Choroid plexus epithelial cell (primary cell): ENCODE measurements at regions not wholly inside any gene's neighbourhood (a gene's known extent, or its start where the extent isn't known, plus 50 kb on each side); places are given as distances from the start of the nearest gene placed in this dataset.

Experiments used
- DNase-seq: peaks from one replicate; pipeline ENCODE4 v3.0.0-alpha.2; 2010; ENCODE audit warnings: low read depth
- H3K4me3 ChIP-seq: 2 replicates; pipeline ENCODE4 v1.5.1; 2011; ENCODE audit warnings: low read depth, mild to moderate bottlenecking, control low read depth, low read length, moderate library complexity
- TF ChIP-seq, protein P1 (sequence below): conservative IDR thresholded peaks from 2 replicates; pipeline ENCODE4 v1.5.1; 2011; ENCODE audit warnings: low read depth, mild to moderate bottlenecking, control low read depth, inconsistent platforms, low read length, moderate library complexity

DNA sequence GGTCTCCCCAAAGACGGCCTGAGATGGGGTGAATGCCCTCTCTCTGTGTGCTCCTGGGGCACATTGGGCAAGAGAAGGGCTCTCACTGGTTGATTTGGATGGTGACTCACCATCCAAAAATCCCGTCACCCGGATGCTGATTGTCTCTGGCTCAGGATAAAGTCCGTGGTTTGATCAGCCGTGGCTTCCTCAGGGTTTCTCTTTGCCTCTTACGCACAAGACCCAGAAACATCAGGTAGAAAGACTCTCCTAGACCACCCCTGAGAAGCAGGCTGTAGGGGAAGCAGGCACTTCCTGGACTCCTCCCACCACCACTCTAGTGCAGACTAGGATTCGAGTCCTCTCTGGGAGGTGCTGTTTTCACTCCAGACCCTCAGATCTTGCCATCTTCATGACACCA, 176.1 kb upstream of the NCAM1 start:
- TF ChIP-seq, protein P1, sequence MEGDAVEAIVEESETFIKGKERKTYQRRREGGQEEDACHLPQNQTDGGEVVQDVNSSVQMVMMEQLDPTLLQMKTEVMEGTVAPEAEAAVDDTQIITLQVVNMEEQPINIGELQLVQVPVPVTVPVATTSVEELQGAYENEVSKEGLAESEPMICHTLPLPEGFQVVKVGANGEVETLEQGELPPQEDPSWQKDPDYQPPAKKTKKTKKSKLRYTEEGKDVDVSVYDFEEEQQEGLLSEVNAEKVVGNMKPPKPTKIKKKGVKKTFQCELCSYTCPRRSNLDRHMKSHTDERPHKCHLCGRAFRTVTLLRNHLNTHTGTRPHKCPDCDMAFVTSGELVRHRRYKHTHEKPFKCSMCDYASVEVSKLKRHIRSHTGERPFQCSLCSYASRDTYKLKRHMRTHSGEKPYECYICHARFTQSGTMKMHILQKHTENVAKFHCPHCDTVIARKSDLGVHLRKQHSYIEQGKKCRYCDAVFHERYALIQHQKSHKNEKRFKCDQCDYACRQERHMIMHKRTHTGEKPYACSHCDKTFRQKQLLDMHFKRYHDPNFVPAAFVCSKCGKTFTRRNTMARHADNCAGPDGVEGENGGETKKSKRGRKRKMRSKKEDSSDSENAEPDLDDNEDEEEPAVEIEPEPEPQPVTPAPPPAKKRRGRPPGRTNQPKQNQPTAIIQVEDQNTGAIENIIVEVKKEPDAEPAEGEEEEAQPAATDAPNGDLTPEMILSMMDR, result no peak
- H3K4me3 ChIP-seq, result no peak overlapping the region
- DNase-seq, result no peak

DNA sequence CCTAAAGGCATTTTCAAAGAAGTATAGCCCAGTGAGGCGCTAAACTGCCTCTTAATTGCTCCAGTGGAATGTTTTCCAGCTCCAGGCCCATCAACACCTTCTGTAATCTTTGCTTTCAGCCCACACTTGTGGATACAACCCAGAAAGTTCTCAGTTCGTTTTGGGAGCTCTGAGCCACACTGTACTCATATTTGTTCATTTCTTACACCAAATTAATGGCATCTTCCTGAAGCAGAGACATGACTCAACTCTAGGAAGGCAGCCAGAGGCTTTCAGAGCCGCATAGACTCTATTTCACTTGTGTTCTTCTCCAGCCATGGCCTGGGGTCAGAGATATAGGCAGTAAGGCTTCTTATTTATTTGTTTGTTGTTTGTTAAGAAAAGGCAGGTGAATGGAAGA, 175.5 kb upstream of the NCAM1 start:
- TF ChIP-seq, protein P1, result no peak
- DNase-seq, result peak; percentile 13
- no peak overlapping the region for H3K4me3 ChIP-seq

DNA sequence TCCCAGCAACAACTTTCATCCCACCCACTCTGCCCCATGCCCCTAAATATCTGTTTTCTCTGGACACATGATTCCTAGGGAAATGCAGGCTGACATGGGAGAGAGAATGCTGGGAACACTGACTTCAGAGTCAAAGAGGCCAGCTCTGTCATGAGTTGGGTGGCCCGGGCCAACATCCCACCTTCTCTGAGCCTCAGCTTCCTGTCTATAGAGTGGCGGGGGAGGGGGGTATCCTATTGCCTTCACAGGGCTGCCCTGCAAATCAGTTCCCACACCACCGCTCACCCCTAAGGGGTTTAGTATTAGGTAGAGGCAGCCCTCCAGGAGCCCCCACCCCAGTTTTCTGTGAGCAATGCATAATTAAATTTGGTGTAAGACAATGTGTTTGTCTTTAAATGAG, 175.0 kb upstream of the NCAM1 start:
- H3K4me3 ChIP-seq, result no peak overlapping the region
- TF ChIP-seq, protein P1, result no peak
- DNase-seq, result no peak

DNA sequence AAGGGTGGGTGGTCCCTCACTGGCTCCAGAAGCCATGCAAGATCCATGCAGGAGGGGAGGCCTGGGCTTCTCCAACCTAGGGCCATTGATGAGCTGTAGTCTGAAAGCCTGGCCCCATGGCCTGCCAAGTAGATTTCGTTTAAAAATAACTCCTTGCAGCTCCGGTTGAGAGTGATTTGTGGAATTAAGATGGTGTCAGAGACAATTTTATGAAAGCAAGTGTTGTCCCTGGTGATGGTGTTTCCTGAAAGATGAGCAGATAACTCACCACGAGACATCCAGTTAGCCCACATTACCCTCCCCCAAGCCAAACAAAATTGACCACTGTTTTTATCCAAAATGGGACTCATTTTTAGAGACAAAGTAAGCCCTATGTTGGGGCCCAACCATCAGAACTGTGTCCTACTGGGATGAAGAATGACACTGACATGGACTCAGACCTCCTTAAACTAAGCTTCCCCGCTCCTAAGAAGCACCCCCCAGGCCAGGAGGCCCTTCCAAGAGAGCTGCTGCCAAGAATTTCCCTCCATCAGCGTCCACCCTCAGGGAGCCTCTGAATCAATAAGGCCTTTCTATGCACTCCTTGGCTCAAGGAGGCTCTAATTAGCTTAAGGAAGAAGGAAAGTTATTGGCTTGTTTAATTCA, 174.2 kb upstream of the NCAM1 start:
- TF ChIP-seq, protein P1, result no peak
- no peak overlapping the region for H3K4me3 ChIP-seq
- DNase-seq, result no peak

DNA sequence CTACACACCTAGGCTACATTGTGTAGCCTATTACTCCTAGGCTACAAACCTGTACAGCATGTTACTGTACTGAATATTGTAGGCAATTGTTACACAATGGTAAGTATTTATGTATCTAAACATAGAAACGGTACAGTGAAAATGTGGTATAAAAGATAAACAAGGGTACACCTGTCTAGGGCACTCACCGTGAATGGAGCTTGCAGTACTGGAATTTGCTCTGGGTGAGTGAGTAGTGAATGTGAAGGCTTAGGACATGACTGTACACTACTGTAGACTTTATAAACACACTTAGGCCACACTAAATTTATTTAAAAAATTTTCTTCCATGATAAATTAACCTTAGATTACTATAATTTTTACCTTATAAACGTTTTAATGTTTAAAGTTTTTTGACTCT, 171.7 kb upstream of the NCAM1 start:
- H3K4me3 ChIP-seq, result no peak overlapping the region
- TF ChIP-seq, protein P1, result no peak
- DNase-seq, result no peak

DNA sequence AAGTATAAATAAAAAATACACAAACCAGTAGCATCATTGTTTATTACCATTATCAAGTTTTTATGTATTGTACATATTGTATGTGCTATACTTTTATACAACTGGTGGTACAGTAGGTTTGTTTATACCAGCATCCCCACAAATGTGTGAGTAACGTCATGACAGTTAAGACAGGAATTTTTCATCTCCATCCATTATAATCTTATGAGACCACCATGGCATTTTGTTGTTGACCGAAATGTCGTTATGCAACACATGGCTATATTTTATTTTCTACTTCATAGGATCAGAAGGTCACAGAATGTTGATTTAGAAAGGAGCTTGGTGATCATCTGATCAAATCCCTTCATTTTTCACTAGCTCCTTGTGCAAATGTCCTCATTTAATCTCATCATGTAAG, 170.9 kb upstream of the NCAM1 start:
- no peak overlapping the region for H3K4me3 ChIP-seq
- DNase-seq, result no peak
- TF ChIP-seq, protein P1, result no peak

DNA sequence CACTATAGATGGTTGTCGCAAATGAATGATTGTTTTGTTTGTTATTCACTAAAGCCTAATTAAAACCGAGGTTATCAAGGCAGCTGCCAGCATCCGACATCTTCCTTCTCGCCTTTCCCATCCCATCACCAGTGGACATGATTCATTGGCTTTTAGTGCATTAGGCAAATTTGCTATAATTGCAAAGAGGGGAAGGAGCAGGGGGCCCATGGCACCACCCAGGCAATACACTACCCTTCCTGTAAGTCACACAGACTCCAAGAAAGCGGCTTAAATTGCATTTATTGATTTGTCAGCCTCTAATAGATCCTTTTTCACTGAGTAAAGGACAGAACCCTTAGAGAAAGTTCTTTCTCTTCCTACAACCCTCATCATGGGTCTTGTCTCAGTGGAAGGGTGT, 169.2 kb upstream of the NCAM1 start:
- H3K4me3 ChIP-seq, result no peak overlapping the region
- no peak for DNase-seq
- TF ChIP-seq, protein P1, result no peak
